OCI-LY3 (cell line): ENCODE measurements at regions not wholly inside any gene's neighbourhood (a gene's known extent, or its start where the extent isn't known, plus 50 kb on each side); places are given as distances from the start of the nearest gene placed in this dataset.
A peak's percentile ranks its signal among the peaks of the same experiment; 100 is the strongest.

Experiments
- EZH2phosphoT487 ChIP-seq: fragments of 200-600 bp; shearing (Covaris generic); IDR thresholded peaks from 2 replicates; pipeline ENCODE4 v1.6.1; 2018; ENCODE audit warnings: antibody characterized with exemption, mixed run types, low read depth
- TF ChIP-seq, protein P1 (sequence below): fragments of 200-600, 300-600 bp; sonication (generic); IDR thresholded peaks from 2 replicates; pipeline ENCODE4 v1.5.1; 2014; ENCODE audit warnings: antibody characterized with exemption, low read length, low read depth

DNA sequence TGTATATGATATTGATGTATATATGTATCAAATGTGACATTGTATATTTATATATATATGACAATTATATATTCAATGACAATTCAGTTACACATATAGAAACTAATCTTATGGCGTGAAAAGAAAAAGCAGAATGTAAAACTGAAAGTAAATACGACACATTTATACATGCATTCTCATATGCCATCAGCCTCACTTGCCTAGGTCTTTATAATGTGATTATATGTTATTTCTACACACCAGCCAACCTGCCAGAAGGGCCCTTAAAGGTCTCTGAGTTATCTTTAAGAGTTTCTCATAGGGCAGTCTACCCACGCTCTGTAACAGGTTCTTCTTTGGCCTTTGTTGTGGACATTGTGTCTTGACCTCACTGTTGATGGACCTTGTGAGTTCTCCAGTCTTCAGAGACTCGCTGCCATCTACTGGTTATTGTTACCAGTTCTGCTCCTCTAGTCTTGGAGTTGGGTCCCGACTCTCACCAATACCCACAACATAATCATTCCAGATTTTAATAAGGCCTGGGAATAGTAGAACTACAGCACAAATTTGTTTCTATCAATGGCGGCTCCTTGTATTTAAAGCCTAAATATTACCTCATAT, 371.5 kb upstream of the GOLIM4 start:
- TF ChIP-seq, protein P1, sequence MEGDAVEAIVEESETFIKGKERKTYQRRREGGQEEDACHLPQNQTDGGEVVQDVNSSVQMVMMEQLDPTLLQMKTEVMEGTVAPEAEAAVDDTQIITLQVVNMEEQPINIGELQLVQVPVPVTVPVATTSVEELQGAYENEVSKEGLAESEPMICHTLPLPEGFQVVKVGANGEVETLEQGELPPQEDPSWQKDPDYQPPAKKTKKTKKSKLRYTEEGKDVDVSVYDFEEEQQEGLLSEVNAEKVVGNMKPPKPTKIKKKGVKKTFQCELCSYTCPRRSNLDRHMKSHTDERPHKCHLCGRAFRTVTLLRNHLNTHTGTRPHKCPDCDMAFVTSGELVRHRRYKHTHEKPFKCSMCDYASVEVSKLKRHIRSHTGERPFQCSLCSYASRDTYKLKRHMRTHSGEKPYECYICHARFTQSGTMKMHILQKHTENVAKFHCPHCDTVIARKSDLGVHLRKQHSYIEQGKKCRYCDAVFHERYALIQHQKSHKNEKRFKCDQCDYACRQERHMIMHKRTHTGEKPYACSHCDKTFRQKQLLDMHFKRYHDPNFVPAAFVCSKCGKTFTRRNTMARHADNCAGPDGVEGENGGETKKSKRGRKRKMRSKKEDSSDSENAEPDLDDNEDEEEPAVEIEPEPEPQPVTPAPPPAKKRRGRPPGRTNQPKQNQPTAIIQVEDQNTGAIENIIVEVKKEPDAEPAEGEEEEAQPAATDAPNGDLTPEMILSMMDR: peak; percentile 77
- TF ChIP-seq EZH2phosphoT487: no peak
